Fibroblast of pulmonary artery (primary cell): ENCODE measurements at regions not wholly inside any gene's neighbourhood (a gene's known extent, or its start where the extent isn't known, plus 50 kb on each side); places are given as distances from the start of the nearest gene placed in this dataset.
A peak's percentile ranks its signal among the peaks of the same experiment; 100 is the strongest.

Experiments used
- DNase-seq: peaks from one replicate; pipeline ENCODE4 v3.0.0-alpha.2; 2010; ENCODE audit warnings: low read depth
- H3K4me3 ChIP-seq: replicated peaks from 2 replicates; pipeline ENCODE4 v1.5.1; 2011; ENCODE audit warnings: low read depth, mild to moderate bottlenecking, control low read depth, low read length, moderate library complexity
- CTCF ChIP-seq: IDR thresholded peaks from 2 replicates; pipeline ENCODE4 v1.5.1; 2011; ENCODE audit warnings: mild to moderate bottlenecking, control low read depth, low read length, inconsistent platforms; ENCODE audit errors: missing control alignments

DNA sequence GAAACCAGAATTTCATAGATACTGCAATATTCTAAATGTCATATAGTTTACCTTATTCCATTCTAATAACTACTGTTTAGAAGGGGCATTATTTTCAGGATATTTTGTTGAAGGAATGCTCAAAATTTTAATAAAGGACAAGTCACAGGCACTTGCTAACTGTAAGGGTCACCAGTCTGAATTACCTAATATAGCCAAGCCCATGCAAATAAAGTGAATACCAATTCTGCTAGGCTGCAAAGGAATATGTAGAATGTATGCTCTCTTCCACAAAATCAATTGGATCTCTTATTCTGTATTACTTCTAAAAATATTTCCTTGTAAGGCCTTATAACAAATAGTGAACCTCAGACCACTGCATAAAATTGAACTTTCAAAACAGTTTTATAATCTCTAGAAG lies 52.3 kb upstream of the FAT4 start:
- no peak for DNase-seq
- H3K4me3 ChIP-seq: no peak overlapping the region
- no peak for TF ChIP-seq CTCF

GRCh38 chr4:125262079-125262478 lies 52.7 kb upstream of the FAT4 start:
- DNase-seq: no peak
- TF ChIP-seq CTCF: no peak
- H3K4me3 ChIP-seq: no peak overlapping the region

DNA sequence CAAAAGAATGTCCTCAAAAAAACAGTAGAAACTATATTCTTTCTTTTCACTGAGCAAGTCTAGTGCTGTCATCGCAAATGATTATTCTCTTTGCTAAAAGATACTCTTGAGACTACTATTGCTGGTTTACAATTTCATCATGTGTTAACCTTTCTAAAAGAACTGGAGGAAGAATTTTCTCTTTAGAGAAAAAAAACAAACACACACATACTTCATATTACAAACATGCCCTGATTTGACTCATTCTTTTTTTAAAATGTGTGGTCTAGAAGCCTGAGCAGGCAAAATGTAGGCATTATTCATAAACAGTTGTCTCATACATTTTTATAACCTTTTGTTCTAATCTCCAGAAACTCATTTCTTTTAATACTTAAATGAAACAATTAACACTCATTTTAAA lies 60.6 kb upstream of the FAT4 start:
- peak; percentile 34 for DNase-seq
- H3K4me3 ChIP-seq: no peak overlapping the region
- no peak for TF ChIP-seq CTCF

GRCh38 chr4:125244848-125245450 lies 69.8 kb upstream of the FAT4 start:
- TF ChIP-seq CTCF: peak; percentile 39
- DNase-seq: peak; percentile 69

GRCh38 chr4:125243789-125244397 lies 70.9 kb upstream of the FAT4 start:
- no peak for TF ChIP-seq CTCF
- DNase-seq: peak; percentile 18
- no peak overlapping the region for H3K4me3 ChIP-seq

More at GRCh38 chr4:125244848-125245450, 69.8 kb upstream of the FAT4 start:
- H3K4me3 ChIP-seq: no peak overlapping the region

- no peak overlapping the region for H3K4me3 ChIP-seq
- no peak for TF ChIP-seq CTCF
- no peak for DNase-seq
Observed at GRCh38 chr4:125235971-125236370, 78.8 kb upstream of the FAT4 start.

GRCh38 chr4:125231661-125232060 lies 83.1 kb upstream of the FAT4 start:
- H3K4me3 ChIP-seq: no peak overlapping the region
- no peak for TF ChIP-seq CTCF
- no peak for DNase-seq
